ENCODE measurements at regions not wholly inside any gene's neighbourhood (a gene's known extent, or its start where the extent isn't known, plus 50 kb on each side); places are given as distances from the start of the nearest gene placed in this dataset.

DNA sequence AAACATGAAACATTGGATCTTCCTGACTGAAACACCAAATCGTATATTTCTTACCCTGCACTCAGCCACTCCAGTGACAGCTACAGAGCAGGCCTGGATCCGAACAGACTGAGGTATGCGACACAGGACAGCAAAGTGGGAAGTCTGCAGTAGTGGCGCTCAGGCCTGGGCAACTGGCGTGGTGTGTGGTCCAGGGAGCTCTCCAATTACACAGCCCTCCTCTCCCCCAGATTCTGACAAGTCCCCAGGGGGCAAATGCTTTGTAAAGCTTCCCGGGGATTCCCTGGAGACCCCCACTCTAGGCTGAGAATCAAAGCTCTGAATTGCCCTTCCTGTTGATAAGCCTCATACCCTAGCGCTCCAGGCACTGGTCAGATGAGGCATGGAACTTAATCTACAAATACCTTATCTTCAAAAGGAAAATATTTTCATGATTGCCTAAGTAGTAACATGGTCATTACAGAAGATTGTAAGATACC, 104.8 kb upstream of the ERCC6L2 start:
- TF ChIP-seq, protein P1, sequence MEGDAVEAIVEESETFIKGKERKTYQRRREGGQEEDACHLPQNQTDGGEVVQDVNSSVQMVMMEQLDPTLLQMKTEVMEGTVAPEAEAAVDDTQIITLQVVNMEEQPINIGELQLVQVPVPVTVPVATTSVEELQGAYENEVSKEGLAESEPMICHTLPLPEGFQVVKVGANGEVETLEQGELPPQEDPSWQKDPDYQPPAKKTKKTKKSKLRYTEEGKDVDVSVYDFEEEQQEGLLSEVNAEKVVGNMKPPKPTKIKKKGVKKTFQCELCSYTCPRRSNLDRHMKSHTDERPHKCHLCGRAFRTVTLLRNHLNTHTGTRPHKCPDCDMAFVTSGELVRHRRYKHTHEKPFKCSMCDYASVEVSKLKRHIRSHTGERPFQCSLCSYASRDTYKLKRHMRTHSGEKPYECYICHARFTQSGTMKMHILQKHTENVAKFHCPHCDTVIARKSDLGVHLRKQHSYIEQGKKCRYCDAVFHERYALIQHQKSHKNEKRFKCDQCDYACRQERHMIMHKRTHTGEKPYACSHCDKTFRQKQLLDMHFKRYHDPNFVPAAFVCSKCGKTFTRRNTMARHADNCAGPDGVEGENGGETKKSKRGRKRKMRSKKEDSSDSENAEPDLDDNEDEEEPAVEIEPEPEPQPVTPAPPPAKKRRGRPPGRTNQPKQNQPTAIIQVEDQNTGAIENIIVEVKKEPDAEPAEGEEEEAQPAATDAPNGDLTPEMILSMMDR (IDR thresholded peaks at IDR 0.05), result no peak
- TF ChIP-seq EZH2 (IDR thresholded peaks at IDR 0.05; ENCODE audit: borderline replicate concordance, insufficient read depth, low read depth, low read length, poor library complexity, severe bottlenecking), result no peak
